HUES64 (cell line): ENCODE measurements at regions not wholly inside any gene's neighbourhood (a gene's known extent, or its start where the extent isn't known, plus 50 kb on each side); places are given as distances from the start of the nearest gene placed in this dataset.

Experiments used
- H3K27ac ChIP-seq: 2 replicates; pipeline ENCODE4 v1.7.0; 2013; ENCODE audit warnings: low read depth, low read length, inconsistent platforms
- H3K27me3 ChIP-seq: 2 replicates; pipeline ENCODE4 v1.6.1; 2013; ENCODE audit warnings: mild to moderate bottlenecking, low read length; ENCODE audit not compliant: insufficient read depth
- H3K36me3 ChIP-seq: 2 replicates; pipeline ENCODE4 v1.6.1; 2013; ENCODE audit warnings: mild to moderate bottlenecking, low read length; ENCODE audit not compliant: insufficient read depth
- H3K4me1 ChIP-seq: 2 replicates; pipeline ENCODE4 v1.6.1; 2013; ENCODE audit warnings: mild to moderate bottlenecking, low read length, moderate library complexity; ENCODE audit not compliant: insufficient read depth
- H3K4me3 ChIP-seq: 2 replicates; pipeline ENCODE4 v1.5.1; 2013; ENCODE audit warnings: mild to moderate bottlenecking, low read length, moderate library complexity
- H3K9ac ChIP-seq: 2 replicates; pipeline ENCODE4 v1.6.1; 2013; ENCODE audit warnings: mild to moderate bottlenecking, low read depth, low read length
- H3K9me3 ChIP-seq: 2 replicates; pipeline ENCODE4 v1.6.1; 2013; ENCODE audit warnings: low read depth, low read length; ENCODE audit not compliant: insufficient read depth
- WGBS: fragments of 150-250, 120-280 bp; methylation state at CpG from one replicate; pipeline ENCODE4 v1.1.7; 2013; ENCODE audit warnings: missing lambda C conversion rate; 5-methylcytosine and 5-hydroxymethylcytosine counted together

DNA sequence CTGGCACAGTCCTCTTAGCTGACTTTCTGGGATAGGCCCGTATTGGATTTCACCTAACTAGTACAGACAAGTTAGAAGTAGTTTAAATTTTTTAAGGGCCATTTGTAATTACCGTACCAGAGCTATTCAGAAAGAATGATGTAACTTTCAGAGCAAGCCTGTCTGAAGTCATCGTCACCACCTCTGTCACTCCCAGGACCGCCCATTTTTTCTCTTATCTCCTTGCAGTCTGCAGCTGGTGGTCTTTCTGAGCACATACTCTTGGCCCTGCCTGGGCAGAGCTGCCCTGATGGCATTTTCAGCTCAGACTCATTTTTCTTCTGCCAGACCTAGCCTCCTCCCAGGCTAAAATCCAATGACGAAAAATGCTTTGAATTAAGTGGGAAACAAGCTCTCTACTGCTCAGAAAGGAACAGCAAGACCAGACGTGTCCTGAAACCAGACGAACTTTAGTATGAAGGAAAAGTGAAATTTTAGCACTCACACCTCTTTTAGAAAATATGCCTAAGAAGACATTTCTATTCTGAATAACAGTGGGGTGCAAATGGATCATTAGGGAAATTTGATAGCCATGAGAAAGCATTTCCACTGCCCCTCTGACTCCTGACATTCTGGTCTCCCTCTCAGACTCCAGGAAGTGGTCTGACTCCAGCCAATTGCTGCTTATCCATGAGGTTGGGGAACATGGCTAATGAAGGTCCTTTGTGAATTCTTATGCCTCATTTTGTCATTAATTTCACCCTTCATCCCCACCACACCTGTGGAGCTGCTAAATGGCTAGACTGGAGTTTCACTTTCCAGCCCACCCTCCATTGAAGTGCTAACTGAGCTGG, 162.4 kb upstream of the GYPA start:
- WGBS: 86% methylated on average over 7 of the region's 7 CpGs

DNA sequence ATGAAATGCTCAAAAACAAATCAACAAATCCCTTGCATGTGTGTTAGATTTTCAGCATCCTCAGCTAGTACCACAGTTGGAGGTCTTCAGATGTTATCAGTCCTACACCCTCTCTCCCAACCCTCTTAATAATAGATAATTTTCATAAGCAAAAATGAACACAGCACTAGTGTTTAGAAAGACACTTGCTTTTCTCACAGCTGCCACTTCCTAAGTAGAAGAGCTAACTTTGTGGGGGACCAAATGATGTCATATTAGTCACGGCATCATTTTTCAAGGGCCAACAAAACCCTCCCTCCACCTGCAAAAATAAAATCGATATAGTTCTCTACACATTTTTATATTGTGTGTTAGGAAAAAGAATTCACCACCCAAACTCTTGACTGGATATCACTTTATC, 163.5 kb upstream of the GYPA start:
- WGBS: 60% methylated on average over 1 of the region's 2 CpGs
- Histone ChIP-seq H3K36me3 (no peaks in the 10 kb centered on the region), H3K9me3 (no peaks in the 10 kb centered on the region)

More for the DNA sequence above, 162.4 kb upstream of the GYPA start:
- no peak overlapping the region for H3K9ac ChIP-seq
- no peak overlapping the region for H3K27ac ChIP-seq
- H3K36me3 ChIP-seq: no peaks in the 10 kb centered on the region
- H3K4me3 ChIP-seq: no peak overlapping the region
- H3K9me3 ChIP-seq: no peaks in the 10 kb centered on the region
- H3K27me3 ChIP-seq: no peaks in the 10 kb centered on the region
- no peaks in the 10 kb centered on the region for H3K4me1 ChIP-seq

DNA sequence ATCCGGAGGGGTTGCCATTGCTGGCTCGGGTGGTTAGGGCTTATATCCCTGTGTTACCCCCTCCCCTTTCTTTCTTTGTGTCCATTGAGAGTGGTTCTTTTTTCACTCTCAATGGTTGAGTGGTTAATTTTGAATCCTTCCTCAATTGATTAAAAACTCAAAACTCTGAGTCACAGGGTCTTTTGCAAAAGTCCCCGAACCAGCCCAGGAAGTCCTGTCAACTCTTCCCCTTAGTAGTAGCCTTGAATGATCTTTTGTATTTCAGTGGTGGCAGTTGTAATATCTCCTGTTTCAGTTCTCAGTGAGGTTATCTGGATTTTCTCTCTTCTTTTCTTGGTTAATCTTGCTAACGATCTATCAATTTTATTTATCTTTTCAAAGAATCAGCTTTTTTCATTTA, 170.0 kb upstream of the GYPA start:
- Histone ChIP-seq H3K4me3 (no peak overlapping the region), H3K9me3 (peaks cover 18% of the 10 kb centered on the region), H3K36me3 (no peaks in the 10 kb centered on the region), H3K9ac (no peak overlapping the region), H3K4me1 (no peaks in the 10 kb centered on the region), H3K27me3 (no peaks in the 10 kb centered on the region), H3K27ac (no peak overlapping the region)
- WGBS: 93% methylated on average over 3 of the region's 4 CpGs

More for the DNA sequence above, 163.5 kb upstream of the GYPA start:
- no peaks in the 10 kb centered on the region for H3K4me1 ChIP-seq
- H3K4me3 ChIP-seq: no peak overlapping the region
- H3K27ac ChIP-seq: no peak overlapping the region
- no peaks in the 10 kb centered on the region for H3K27me3 ChIP-seq
- no peak overlapping the region for H3K9ac ChIP-seq

- Histone ChIP-seq H3K4me3 (no peak overlapping the region), H3K27me3 (no peaks in the 10 kb centered on the region), H3K27ac (no peak overlapping the region), H3K36me3 (no peaks in the 10 kb centered on the region), H3K9me3 (peaks cover 23% of the 10 kb centered on the region), H3K9ac (no peak overlapping the region), H3K4me1 (no peaks in the 10 kb centered on the region)
These were observed 172.9 kb upstream of the GYPA start for GRCh38 chr4:144313370-144313769.

GRCh38 chr4:144316869-144317268, 176.4 kb upstream of the GYPA start:
- WGBS: 97% methylated on average over 1 of the region's 1 CpG
- no peaks in the 10 kb centered on the region for H3K27me3 ChIP-seq

GRCh38 chr4:144318797-144319196, 178.3 kb upstream of the GYPA start:
- WGBS: 93% methylated on average over 3 of the region's 3 CpGs
- peaks cover 19% of the 10 kb centered on the region for H3K9me3 ChIP-seq
- no peak overlapping the region for H3K9ac ChIP-seq
- H3K27me3 ChIP-seq: no peaks in the 10 kb centered on the region
- no peaks in the 10 kb centered on the region for H3K36me3 ChIP-seq
- no peak overlapping the region for H3K4me3 ChIP-seq
- H3K4me1 ChIP-seq: no peaks in the 10 kb centered on the region
- H3K27ac ChIP-seq: no peak overlapping the region

More at GRCh38 chr4:144316869-144317268, 176.4 kb upstream of the GYPA start:
- Histone ChIP-seq H3K36me3 (no peaks in the 10 kb centered on the region), H3K27ac (no peak overlapping the region), H3K9me3 (peaks cover 23% of the 10 kb centered on the region), H3K4me3 (no peak overlapping the region), H3K4me1 (no peaks in the 10 kb centered on the region), H3K9ac (no peak overlapping the region)

- Histone ChIP-seq H3K27ac (no peak overlapping the region), H3K9me3 (no peaks in the 10 kb centered on the region), H3K36me3 (no peaks in the 10 kb centered on the region), H3K4me3 (no peak overlapping the region), H3K4me1 (no peaks in the 10 kb centered on the region), H3K27me3 (no peaks in the 10 kb centered on the region), H3K9ac (no peak overlapping the region)
- WGBS: 89% methylated on average over 1 of the region's 1 CpG
These were observed 196.1 kb upstream of the GYPA start for GRCh38 chr4:144336633-144337032.

GRCh38 chr4:144338148-144338547, 197.6 kb upstream of the GYPA start:
- no peak overlapping the region for H3K9ac ChIP-seq
- no peak overlapping the region for H3K27ac ChIP-seq
- H3K9me3 ChIP-seq: no peaks in the 10 kb centered on the region
- H3K27me3 ChIP-seq: no peaks in the 10 kb centered on the region
- no peak overlapping the region for H3K4me3 ChIP-seq
- H3K36me3 ChIP-seq: no peaks in the 10 kb centered on the region
- H3K4me1 ChIP-seq: no peaks in the 10 kb centered on the region

GRCh38 chr4:144338834-144339233, 198.3 kb upstream of the GYPA start:
- H3K36me3 ChIP-seq: no peaks in the 10 kb centered on the region
- H3K9me3 ChIP-seq: no peaks in the 10 kb centered on the region
- no peak overlapping the region for H3K9ac ChIP-seq
- no peaks in the 10 kb centered on the region for H3K4me1 ChIP-seq
- WGBS: 93% methylated on average over 2 of the region's 2 CpGs
- H3K4me3 ChIP-seq: no peak overlapping the region
- no peak overlapping the region for H3K27ac ChIP-seq
- no peaks in the 10 kb centered on the region for H3K27me3 ChIP-seq

DNA sequence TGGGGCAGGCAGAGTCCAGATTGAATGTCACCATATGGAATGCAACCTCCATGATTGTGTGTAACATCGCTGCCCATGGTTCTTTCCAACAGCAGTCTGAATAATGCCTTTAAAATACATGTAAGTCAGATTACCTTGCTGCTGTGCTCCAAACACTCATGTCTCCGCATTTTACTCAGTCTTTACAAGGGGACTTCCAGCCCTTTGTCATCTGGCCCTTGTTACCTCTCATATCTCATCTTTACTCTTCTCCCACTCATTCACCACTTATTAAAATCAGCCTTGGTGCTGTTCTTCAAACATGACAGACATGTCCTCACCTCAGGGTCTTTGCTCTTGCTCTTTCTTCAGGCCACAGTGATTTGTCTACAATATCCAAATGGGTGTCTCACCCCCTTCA, 200.4 kb upstream of the GYPA start:
- WGBS: 94% methylated on average over 2 of the region's 2 CpGs
- H3K9ac ChIP-seq: no peak overlapping the region
- H3K27me3 ChIP-seq: no peaks in the 10 kb centered on the region
- H3K36me3 ChIP-seq: no peaks in the 10 kb centered on the region
- no peaks in the 10 kb centered on the region for H3K4me1 ChIP-seq
- H3K9me3 ChIP-seq: no peaks in the 10 kb centered on the region
- H3K27ac ChIP-seq: no peak overlapping the region
- H3K4me3 ChIP-seq: no peak overlapping the region

DNA sequence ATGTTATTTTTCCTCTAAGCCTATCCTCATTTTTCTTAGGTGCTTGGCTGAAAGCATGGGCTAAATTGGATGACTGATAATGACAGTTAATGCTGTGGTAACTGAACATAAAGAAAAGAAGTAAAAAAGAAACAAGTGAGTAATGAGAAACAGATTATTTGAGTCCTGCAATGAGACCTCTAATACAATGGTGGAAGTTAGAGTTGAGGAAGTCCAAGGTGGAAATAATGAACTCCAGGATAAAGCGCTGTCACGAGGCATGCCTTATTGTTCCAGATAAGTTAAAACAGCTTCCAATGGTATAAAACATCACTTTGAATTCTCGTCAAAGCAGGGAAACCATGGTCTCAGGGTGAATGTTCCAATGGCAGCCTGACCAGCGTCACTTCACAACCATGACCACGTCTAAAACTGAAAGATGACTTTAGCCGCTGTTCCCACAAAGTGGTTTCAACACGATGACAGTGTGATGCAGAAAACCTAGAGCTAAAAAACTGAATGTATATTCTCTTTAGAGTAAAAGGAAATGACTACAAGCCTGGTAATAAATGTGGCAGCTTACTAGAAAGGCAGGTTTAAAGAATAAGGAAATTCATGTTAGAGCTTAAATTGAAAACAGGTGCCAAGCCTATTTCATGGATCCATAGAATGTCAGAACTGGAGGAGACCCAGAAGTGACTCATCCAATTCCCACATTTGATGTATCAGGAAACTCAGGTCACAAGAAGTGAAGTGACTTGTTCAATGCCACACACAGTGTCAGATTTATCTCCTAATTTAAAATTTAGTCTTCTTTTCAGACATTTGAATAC, 202.6 kb upstream of the GYPA start:
- 93% methylated on average over 7 of the region's 7 CpGs for WGBS
- no peaks in the 10 kb centered on the region for H3K36me3 ChIP-seq
- H3K27me3 ChIP-seq: no peaks in the 10 kb centered on the region
- no peak overlapping the region for H3K27ac ChIP-seq
- no peaks in the 10 kb centered on the region for H3K9me3 ChIP-seq
- H3K9ac ChIP-seq: no peak overlapping the region
- H3K4me3 ChIP-seq: no peak overlapping the region
- peaks cover 7% of the 10 kb centered on the region; the same call in 1 of the 2 replicates for H3K4me1 ChIP-seq
